Stimulated activated CD8-positive, alpha-beta memory T cell treated with anti-CD3 and anti-CD28 coated beads, Interleukin-15, amount 100 ng/mL, for 24 hours (primary cell): ENCODE measurements at regions not wholly inside any gene's neighbourhood (a gene's known extent, or its start where the extent isn't known, plus 50 kb on each side); places are given as distances from the start of the nearest gene placed in this dataset.

Experiments used
- DNase-seq: peaks from one replicate; pipeline ENCODE4 v3.0.0-alpha.2; 2020; ENCODE audit warnings: low read depth

DNA sequence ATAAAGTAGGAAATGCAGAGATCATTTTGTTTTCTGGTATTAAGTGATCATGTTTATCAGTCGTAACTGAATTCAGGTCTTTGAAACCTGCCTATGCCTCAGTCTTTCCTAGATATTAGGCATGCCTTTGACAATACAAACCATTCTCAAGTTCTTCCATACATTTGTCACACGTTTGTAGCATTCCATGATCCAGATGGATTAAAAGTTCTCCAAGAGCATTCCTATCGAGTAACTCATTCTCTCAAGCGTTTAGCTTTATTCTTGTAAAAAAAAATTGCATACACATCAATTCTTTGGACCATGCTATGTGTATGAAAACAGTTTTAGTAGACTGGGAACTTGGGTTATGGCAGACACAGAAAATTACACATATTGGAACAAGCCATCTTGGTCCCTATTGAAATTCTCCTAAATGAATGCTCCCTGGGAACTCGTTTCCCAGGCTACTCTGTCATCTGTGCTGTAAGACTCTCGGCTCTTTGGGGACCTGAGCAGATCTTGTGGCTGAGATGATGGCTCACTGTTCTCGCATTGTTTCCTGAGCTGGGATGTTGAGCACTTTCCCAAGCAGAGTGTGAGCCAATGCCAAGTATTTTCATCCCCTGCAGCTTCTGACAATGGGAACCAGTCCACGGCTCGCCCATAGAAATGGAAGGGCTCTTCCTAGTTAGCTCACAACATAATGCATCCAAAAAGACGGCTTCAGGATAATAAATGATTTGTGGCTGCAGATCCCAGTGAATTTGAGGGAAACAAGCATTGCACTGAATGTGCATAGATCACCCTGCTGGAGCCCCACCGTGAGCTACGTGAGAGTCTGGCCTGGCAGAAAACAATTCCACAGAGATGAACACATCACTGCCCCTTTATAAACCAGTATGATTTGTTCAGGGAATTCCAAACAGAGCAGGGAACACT lies 230.2 kb downstream of the IRX1 start:
- DNase-seq, result no peak

DNA sequence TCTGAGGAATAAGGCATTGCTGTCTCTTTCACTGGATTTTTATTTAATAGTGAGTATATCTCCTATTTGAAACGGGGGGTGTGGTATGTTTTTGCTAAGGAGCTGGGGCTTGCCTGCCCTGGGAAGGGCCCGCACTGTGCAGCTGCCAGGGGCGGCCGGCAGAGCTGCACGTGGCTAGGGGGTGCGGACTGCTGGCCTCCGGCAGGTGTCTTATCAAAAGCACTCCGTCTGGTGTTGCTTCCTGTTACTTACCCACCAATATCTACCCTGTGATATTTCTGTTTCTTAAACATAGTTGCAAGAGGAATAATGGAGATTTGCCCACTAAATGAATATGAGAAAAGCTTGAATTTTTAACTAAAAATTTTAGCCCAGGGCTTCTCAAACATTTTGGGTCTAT lies 232.0 kb downstream of the IRX1 start:
- no peak for DNase-seq

DNA sequence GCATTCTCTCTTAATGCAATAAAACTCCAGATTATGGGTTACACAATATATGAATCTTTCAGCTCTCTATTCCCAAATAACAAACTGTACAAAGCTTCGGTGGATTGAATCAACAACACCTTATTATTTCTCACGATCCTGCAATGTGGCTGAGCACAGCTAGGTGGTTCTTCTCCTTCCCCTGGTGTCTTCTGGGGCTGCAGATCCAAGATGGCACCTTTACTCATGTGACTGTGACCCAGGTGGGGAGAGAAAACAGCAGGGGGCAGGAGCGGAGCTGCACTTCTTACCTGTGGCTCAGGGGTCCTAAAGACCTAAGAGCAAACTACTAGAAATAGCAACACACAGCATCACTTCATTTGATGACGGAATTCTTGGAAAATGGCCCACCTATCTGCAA lies 233.1 kb downstream of the IRX1 start:
- DNase-seq, result no peak

DNA sequence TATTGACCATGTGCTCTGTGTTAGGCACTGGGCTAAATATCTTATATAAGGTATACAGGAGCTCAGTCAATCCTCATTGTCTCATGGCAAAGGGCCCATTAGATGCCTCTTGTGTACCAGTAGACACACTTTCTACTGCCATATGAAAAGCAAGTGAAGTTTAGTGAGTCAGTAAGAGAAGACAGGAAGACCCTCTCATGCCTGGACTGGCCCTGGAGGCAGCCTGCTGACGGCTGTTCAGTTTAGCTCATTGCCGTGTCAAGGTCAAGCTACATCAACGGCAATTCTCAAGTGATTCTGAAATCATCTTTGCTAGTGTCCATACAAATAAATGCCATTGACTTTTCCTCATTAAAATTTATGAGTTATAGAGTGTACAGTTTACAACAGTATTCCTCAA lies 237.9 kb downstream of the IRX1 start:
- no peak for DNase-seq

DNA sequence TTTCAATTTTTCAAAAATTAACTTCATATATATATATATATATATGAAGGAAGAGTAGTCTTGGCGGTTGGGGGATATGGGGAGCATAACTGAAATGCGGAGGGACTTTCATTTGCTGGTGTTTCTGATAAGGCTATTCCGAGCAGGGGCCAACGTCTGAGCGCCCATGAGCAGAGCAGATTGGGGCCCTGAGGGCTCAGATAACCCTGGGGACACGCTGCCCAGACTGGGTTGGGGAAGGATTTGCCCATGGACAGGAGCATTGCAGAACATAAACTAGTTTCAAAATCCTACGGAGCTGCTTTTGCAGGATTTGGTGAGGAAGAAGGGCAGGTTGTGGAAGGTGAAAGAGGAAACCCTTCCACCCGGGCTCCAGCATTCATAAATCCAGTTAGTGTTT lies 240.2 kb downstream of the IRX1 start:
- DNase-seq, result no peak

DNA sequence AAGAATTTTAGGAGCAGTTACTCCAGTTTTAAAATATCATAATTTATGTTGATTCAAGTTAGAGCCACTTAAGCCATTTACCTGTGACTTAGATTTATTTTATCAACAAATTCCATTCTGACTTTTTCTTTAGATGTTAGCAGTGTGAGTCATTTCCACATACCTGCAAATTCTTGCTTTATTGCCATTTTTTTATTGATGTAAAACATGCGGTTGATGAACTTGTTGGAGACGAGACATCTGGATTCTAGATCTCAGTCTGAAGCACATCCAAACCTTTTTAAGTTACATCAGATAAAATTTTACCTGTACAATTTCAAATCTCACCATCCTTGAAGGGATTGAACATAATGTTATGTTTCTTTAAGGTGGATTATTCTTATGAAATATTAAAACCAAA lies 240.9 kb downstream of the IRX1 start:
- DNase-seq, result no peak

DNA sequence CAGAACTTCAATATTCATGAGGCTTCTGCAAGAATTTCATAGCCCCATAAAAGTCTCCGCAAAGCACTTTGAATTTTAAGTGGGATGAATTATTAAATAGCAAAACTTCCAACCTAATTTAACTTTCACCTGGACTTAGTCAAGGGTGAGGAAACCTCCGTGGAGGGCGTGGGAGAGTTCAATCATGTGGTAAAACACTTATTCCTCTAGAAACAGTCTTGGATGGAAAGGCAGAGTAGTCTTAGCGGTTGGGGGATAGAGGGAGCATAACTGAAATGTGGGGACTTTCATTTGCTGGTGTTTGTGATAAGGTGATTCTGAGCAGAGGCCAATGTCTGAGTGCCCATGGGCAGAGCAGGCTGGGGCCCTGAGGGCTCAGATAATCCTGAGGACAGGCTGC lies 241.9 kb downstream of the IRX1 start:
- no peak for DNase-seq

DNA sequence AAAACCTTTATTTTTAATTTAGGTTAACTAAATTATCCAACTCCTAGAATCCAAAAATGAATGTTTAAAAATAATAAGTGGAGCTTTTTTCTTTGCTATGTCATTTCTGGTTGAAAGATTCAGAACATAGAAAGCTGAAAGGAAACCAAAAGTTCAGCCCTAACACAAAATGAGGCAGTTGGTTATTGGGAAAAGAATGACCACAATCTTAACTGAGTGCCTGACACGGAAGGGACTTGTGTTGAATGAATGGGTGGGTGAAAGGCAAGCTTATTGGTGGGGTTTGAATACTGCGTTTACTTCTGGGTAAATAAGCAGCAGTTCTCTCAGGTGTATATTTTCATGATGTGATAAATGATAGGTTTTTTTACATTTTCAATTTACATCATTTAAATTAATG lies 243.5 kb downstream of the IRX1 start:
- no peak for DNase-seq

DNA sequence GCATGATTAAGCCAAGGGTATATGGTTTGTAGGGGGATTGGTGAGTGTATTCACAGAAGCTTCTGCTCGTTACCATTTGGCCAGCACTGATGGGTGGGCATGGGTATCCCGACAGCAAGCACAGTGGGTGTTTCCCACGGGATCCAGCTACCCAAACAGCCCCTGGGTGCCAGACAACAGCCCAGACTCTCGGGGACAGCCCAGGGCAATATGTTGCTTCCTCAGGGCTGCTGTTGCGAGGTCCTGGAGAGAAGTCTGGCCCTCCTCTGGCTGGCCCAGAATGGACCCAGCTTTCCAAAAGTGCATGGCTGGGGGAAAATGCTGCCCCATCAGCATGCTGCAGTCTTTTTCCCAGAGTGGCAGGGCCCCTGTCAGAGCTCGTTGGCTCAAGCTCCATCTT lies 247.0 kb downstream of the IRX1 start:
- no peak for DNase-seq

DNA sequence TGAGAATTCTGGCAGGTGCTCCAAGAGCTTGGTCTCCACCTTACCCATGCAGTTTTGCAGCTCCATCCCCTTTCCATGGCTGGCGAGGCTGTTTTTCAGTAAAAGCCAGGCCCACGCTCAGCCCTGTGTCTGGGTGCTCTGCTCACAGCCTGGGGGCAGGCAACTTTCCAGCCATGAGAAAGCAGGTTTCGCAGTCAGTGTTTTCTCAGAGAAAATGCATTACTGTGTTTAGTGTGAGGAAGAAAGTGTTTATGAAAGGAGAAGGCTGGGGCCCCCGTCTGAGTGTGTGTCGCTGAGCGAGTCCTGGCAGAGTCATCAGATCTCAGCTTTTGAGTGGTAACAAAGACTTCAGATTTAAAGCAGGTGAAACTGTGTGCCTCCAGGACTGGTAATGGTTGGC lies 248.1 kb downstream of the IRX1 start:
- no peak for DNase-seq

DNA sequence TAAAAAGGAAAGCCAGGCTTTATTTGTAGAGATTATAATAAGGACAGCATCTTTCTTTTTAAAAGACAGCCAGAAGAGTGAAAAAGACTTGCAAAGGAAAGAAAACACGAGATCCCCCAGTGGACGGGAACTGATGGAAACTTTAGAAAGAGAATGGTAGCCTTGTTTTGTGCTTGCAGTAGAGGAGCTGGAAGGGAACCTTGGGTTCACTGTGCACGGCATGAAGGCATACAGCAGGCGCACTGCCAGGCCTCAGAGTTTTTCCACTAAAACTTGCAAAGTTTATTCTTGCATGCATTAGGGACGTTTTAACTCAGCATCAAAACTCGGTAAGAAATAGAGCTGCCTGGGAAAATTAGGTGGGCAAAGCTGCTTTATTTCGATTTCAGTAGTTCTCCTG lies 248.6 kb downstream of the IRX1 start:
- no peak for DNase-seq

DNA sequence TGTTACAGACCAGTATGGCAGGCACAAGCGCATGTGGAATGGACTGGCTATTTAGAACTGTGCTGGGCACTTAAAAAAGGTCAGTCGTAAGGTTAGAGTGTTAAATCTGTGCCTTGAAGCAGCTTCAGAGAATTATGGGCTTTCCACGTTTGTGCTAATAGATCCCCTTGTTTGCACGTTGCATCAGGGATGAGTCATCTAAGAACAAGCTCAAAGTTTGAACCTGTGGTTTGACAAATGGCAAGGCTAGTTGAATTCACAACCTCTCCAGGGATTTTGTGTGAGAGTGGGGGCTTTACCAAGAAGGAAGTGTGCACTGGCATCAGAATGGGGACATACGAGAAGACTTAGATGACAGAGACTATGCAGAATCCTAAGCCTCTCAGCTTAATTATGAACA lies 249.6 kb downstream of the IRX1 start:
- DNase-seq, result no peak

DNA sequence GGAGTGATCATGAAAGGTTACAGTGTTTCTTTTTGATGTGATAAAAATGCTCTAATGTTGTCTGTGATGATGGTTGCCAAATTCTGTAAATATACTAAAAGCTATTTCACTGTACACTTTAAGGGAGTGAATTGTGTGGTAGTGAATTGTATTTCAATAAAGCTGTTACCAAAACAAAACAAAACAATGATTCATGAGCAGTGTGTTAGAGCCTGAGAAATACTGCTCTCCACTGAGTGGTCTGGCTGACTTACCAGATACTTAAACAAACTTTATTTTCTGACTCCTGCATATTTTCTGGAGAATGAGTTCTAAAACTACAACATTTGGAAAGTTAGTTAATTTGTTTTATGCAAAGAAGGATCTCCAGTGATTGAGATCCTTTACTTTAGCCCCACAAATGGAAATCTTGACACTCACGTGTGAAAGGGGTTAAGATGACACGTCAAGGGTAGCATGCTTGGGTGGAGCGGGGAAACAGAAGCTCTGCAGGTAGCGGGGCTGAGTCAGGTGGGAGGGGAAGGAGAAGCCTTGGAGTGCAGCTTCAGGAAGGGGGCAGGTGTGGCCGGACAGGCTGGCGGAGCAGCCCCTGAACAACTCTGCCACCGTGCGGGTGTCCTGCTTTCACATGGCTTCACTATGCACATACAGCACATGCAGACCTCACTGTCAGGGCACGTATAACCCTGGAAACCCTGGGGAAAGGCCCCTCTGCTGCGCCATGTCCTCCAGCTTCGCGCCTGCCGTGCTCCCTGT lies 256.7 kb downstream of the IRX1 start:
- DNase-seq, result no peak

DNA sequence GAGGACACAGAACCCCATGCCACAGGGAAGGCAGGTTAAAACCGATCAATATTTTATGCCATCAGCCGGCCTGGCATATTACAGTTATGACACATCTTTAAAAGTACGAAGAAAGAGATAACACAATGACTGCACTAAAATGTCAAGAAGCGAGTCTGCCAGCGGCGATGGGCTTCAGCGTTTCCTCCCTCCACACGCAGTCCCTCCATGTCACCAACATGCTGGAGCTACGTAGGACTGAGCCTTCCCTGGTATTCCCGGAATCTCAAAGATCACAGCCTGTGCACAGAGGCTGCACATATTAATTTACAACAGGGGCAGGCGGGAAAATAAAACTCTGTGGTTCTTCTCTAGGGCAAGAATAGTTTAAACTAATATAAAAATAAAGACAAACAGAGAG lies 257.7 kb downstream of the IRX1 start:
- no peak for DNase-seq

DNA sequence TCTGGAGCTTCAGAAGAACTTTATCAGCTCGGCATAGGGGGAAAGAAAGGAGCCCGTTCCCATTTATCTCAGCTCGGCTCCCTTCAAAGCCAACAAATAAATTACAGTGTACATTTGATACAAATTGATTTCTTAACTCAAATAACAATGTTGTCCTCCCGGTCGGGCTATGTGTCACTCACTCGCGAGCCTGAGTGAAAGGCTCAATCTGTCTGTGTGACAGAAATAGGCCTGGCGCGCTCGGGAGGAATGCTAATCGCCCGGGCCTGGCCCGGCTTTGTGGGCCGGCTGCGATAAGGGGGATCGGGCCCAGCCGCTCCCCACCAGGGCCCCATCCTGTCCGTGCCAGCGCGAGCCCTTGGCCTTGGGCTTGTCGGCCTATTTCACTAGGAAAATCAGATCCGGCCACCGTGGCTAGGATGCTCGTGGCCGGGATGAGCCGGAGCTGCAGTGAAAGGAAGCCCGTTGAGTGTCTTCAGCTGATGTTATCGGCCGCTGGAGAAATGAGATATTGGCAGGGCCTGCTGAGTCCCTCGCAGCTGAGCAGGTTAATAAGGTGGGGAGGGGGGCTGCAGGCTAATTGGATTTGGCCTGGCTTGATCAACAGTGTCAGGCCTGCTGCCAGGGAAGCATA lies 258.7 kb downstream of the IRX1 start:
- DNase-seq, result no peak

DNA sequence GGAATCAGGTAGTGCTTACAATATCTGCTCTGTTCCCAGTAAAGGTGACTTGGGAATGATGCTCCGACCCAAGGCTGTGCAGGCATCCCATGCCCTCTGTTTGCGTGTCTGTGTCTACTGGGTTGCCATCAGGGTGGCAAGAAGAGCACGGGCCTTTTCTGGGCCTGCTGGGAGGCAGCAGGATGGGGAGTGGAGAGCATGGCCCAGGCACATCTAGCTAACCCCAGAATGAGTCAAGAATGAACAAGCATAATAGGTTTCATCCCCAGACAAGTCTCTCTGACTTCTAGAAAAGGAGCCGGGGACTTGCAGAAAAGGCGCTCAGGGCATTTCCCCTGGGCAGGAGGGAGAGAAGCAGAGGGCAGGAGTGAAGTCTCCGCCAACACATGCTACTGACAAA lies 260.4 kb downstream of the IRX1 start:
- no peak for DNase-seq

DNA sequence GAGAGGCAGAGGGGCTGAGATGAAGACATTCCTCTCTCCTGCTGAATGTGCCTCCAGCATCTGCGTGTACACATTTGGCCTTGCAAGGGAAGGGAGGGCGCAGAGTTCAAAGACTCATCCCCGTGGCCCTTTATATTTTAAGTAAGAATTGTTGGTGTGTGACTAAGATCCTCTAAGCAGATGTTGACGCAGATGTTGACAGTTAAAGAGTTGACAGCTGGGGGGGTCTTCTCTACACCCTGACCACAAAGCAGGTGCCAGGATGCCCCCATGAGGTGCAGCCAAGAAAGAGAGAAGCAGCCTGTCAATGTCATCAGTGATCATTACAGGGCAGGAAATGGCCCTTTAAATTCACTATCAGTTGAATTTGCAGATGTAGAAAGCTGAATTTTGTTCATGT lies 262.9 kb downstream of the IRX1 start:
- no peak for DNase-seq

DNA sequence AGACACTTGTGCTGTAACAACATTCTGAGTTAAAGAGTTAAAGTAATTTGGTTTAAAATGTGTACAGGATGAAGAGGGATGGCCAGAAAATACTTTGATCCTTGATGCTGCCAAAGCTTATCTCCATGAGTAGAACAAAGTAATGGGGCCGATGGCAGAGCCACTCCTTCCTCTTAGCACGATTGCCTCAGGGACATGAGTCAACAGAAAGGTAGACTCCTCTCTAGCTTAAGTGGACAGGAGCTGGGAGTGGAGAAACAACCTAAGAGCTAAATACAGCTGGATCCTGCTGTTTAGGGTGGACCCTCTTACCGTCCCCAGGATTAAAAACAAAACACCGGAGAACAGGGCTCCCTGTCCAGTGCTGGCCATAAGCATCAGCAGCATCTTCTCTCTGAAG lies 267.3 kb downstream of the IRX1 start:
- DNase-seq, result no peak

DNA sequence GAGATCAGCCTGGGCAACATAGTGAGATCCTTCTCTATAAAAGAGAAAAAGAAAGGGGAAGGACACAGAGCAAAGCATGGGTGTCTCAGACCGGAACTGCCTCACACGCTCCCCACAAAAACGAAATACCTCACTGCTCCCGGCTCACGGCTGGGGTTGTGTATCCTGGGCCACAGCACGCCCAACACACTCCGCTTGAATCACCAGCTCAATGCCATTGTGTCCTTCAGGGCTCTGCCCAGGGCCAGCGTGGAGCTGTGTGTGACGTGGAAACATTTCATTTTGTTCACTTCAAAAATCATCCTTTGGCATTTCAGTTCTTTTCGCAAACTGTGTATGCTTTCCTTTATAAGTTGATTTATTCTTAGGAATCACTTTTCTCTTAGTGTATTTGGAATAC lies 279.5 kb downstream of the IRX1 start:
- DNase-seq, result no peak

DNA sequence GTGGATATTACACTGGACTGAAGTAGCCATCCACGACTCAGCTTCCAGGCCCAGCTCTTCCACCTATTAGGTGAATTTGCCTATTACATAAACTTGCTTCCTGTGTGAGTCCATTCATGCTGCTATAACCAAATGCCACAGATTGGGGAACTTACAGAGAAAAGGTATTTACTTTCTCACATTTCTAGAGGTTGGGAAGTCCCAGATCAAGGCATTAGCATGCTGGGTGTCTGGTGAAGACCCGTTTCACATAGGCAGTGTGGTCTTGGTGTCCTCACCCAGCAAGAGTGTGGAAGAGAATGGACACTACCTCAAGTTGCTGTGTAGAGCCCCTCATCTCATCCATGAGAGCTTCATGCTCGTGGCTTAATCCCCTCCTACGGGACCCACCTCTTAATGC lies 282.6 kb downstream of the IRX1 start:
- no peak for DNase-seq

DNA sequence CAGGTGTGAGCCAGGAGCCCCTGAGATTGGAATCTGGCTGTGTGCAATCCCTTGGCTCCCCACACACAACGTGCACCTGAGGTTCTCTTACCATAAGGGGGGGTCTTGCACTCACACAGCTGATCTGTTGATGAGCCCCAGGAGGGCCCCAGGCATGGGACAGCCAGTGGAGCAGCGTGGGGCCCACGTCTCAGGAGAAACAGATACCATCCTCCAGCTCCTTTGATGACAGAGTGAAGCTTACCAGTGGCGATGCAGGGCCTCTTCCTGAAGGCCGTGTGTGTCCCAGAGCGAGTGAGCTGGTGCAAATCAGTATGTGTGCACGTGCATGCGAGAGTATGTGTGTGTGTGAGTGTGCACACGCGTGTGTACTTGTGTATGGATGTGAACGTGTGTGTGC lies 287.4 kb downstream of the IRX1 start:
- no peak for DNase-seq

DNA sequence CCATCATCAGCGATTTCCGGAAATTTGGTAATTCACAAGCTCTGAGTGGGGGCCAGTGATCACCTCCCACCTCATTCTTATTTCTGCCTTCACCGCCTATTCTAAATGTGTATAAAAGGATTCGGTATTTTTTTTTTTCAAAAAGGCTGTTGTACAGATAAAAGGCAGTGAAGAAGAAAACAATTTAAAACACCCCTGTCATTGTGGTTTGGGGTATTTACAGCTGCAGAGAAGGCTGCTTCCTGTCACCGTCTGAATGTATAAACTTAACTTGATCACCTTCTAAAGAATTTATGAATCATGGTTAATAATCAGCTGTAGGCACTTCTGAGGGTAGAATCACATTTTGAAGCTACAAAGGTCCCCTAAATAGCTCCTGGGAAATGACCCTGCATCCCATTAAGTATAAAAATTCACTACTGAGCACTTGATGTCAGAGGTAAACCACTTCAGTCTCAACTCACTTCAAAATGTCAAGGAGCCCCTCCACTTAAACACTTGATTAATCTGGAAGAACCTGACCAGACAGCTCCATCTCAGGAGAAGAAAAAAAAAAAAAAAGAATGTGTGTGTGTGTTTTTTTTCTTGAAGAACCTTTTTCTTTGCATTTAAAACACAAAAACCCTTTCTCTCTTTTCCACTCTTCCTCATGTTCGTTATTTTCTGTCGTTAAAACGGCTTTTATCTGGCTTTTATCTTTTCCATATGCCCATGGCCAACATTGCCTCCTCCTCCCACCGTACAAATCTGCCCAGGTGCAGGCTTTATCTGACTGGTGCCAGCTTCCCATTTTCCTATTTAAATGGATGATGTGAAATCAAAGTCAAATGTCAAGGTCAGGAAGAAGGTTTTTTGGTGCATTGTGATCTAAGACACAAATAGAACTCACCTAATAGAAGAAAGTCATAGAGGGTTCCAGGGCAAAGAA lies 291.2 kb downstream of the IRX1 start:
- DNase-seq, result no peak
